Left renal pelvis (tissue), 4 donors: ENCODE measurements at regions not wholly inside any gene's neighbourhood (a gene's known extent, or its start where the extent isn't known, plus 50 kb on each side); places are given as distances from the start of the nearest gene placed in this dataset.
"Not testable (repeated sequence)": the region's sequence is repeated elsewhere in the genome, so short reads cannot be mapped to it uniquely, and the experiment has no call there.

ENCODE experiments used
- DNase-seq, 4 donors: peaks; one replicate each; pipeline ENCODE4 v3.0.0-alpha.2; 2013; ENCODE audit warnings: low read depth in 4 of 4, low spot score in 3 of 4

DNA sequence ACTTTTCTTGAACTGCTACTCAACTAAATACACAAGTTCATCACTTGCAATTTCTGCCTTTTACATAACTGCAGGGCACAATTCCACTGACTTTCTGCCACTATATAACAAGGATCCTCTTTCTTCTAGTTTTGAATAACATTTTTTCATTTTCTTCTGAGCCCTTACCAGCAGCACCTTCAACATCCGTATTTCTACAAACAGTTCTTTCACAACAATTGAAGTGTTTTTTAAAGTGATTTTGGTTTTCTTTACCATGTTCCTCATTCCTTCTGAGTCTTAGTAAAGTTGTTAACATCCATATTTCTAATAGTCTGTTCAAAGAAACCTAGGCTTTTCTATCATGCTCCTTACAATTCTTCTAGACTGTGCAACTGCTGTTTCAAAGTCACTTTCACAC, 127.2 kb upstream of the PITX1 start:
- DNase-seq: no peak

DNA sequence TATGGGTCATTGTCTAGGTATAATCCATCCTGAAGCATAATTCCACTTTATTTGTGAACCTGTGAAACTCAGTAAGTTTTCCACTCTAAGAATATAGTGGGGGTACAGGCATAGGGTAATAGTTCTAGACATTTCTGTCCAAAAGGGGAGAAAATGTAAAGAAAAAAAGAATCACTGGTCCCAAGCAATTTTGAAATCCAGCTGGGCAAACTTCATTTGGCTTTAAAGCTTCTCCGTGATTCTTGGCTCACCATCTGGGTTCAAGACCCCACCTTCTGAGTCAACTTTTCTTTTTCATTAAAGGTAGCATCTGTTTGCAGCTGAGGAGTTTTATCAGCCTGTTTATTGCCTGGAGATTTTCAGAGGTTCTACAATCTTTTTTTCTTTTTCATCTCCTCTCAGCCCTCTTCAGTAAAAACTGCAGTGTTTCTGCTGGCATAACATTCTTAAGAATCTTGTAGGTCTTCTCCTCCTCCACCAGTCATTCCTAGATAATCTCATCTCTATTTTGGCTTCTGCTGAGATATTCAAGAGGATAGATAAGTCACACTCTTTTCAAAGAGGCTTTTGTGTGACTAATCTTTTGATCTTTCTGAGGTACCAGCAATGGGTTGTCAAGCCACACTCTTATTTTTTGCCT, 126.1 kb upstream of the PITX1 start:
- no peak for DNase-seq

DNA sequence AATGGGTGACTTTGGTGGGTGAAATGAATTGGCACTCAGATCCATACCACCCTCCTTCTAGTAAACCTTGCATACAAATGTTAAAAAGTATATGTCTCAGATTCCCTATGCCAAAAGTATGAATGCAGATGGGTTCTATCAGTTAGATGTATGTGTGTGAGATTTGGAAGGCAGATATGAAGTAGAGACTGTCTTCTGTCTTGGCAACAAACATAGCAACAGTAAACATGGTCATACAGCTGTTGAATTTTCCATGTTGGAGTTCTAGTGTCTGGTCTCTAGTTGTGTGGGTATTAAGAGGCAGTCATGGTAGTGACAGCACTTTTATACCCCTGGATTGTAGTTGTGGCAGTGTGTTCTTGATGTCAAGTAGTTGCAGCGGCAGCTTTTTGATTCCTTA, 125.6 kb upstream of the PITX1 start:
- no peak for DNase-seq

DNA sequence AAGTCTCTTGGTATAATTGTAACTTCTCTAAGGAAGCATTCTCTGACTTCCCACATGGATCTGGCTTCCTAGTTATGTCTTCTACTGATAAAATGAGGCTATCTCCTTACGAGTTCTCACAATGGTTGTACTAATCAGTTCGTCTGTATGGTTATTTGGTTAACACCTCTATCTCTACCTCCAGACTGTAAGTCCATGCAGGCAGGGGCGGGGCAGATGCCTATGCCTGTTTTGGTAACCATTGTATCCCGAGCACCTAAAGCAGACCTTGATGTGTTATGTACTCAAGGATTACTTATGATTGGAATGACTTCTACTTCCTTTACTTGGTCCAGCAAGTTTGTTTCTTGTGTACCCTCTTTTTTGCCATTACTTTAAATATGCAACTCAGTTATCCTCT, 125.0 kb upstream of the PITX1 start:
- no peak for DNase-seq

DNA sequence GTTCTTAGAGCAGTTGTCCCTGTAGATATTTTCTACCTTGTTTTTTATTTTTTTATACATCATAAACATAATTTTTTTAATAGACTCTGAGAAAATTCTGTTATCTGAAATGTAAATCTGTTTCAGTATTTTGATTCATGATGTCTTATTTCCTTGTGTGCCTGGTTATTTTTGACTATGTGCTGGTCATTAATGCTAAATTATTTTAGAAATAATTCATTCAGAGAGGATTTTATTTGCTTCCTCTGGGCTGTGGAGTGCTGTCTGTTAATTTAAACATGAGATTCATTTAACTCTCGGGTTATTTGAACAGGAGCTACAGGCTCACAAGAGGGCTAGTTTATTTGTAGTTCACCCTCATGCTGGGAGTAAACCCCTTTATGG, 124.3 kb upstream of the PITX1 start:
- no peak for DNase-seq

DNA sequence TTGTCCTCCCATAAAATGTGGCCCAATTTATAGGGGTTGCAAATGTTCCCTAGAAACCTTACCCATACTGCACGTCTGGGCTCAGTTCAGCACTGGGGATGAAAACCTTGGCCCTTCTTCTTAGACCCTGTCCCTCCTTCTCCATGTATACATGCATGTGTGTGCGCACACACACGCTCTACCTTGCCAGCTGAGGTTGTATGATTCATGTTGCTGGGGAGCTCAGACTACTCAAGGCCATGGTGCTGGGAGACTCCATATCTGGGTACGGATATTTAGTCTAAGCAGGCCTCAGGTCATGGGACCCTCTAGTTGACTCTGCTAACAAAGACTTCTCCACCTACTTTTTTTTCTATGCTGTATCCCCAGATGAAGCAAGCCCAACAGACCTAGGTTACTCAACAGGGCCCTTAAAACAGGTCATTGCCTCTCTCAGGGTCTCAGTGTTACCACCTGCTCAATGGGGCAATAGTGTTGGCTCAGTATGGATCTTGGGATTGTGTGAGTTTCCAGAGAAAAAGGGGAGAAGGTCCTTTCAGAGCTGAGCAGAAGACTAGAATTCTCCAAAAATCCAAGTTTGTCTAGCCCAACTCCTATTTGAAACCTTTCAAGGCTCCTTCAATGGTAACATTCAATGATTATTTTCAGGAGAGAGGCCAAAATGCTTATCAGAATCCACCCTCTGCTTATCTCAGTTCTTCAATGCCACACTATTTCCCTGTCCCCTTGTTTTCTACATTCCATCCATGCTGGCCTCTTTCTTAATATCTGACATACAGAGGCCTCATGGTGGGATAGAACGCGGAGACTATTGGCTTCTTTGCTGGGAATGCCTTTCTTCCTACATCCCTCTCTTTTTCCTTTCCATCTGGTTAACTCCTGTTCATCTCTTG, 123.6 kb upstream of the PITX1 start:
- no peak for DNase-seq

DNA sequence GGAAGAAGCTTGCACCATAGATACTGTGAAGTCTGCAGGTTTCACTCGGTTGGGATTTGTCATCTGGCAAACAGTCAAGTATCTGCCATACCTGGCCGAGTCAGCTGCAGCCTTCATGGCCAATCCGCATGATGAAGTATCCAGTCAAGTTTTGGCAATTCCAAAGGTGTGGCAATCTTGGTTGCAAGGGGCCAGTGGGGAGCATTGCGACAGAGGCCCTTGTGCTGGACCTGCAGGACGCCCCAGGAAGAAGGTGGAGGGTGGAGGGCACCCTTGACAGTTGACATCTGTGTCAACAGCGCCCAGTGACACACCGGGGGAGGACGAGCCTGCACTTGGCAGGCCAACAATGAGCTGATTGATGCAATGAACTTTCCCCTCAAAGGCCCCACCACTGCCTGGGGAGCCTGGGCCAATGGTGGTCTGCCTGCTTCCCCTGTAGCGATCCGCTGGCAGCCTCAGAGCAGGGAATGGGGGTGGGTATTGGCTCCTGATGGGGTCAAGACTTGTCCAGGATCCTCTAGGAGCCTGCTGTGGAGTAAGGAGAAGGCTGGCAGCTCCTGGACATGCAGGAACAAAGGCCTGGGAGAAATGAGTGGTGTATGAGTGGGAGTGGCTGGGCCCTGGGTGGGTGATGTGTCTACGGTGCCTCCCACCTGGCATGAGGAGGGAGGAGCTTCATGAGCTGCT, 122.8 kb upstream of the PITX1 start:
- DNase-seq: no peak

DNA sequence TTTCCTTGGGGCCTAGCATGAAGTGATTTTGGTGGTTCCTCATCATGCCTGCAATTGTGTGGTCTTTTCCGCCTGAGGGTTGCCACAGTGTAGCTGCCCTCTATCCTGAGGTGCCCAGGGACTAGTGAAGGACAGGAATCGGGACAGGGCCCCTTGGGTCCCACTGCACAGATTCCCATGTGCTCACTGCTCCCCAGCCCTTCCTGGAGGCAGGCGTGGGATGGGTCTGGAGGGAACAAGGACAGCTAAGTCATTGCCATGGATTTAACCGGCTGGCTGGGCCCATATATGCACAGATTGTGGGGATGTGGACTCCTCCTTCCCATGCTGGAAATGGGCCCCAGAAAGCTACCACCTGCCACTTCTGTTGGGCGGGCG, 122.3 kb upstream of the PITX1 start:
- no peak for DNase-seq

DNA sequence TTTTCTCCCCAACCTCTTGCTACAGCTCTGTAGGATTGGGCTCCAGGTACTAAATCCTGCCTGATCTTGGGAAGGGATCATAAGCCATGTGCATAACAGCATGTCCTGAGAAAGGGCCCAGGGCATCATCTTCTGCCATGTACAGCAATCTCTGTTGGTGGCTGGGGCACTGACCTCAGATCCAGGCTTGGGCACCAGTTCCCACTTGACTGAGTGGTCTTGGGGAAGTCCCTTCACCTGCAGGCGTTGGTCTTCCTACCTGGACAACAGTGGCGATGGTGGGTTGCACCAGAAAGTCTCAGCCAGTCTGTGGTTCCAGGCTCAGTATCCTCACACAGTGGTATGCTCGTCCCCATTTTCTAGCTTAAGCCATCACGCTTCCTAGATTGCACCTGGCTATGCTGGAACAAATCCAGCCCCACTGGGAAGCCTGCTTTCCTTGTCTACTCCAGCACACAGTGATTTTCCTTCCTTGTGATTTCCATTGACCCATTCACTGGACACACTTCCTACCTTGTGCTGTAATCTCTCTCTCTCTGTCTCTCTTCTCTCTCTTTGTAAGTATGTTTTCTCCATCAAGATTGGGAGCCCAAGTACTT, 121.7 kb upstream of the PITX1 start:
- no peak for DNase-seq

DNA sequence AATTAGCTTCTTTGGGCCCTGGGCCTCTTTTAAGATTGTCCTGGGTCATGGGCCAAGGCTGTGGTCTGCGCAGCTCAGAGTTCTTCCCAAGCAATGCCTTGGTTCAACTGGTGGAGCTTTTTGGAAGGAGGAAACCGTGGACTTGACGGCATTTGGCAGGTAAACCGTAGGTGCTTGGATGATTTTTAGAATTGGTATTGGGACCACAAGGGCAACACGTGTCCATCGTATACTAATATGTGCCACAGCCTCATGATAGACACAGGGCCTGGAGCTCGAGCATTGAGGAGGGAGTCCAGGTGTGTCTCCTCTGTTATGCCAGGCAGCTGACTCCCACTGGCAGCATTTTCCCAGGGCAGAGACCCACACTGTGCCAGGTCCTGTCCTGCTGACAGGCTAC, 120.9 kb upstream of the PITX1 start:
- DNase-seq: no peak

DNA sequence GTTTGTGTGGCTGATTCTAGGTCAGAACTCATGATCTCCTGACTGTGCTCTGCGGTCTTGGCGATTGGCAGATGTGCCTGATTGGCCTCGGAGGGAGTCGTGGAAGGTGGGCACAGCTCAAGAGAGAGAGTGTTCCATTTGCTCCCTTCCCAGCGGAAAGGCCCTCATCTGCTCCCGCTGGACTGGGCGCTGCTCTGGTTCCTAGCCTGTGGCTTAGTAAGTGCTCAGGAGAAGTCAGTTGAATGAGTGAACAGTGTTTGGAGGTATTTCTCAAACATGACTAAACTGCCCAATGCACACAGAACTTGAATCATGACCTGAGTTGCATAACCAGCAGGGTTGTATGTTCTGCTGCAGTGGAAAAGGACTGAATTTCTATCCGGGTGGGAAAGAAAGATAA, 120.2 kb upstream of the PITX1 start:
- no peak for DNase-seq

DNA sequence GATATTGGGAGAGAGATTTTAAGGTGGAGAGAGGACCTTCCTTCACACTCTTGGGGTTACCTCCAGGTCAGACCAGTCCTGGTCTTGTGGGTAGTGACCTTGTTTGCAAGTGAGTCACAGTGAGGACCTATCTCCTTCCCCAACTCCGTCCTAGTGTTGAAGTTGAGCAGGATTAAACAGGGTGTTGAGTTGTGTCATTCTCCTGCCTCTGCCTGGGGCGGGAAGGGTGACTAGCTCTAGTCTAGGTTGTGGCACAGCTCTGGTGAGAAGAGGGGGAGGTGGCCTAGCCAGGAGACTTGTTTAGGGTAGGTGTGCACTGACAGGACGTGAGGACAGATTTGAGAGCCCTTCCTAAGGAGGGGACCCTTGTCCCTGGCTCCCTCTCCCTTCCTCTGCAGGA, 119.6 kb upstream of the PITX1 start:
- no peak for DNase-seq

DNA sequence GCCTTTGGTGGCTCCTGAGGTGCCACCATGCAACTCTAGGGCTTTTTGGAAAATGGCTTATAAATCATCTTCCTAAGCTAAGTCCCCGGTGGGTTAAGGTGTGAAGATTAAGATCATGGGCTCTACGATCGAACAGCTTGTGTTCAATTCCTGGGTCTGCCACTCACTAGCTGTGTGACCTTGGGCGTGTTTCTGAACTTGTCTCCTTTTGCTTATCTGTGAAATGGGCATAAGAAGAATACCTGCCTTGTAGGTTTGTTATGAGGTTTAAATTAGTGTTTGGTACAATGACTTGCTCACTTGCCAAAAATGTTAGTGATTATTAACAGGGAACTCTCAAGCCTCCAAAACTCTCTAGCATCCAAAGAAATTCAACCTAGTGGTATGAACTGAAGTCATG, 119.2 kb upstream of the PITX1 start:
- no peak for DNase-seq

DNA sequence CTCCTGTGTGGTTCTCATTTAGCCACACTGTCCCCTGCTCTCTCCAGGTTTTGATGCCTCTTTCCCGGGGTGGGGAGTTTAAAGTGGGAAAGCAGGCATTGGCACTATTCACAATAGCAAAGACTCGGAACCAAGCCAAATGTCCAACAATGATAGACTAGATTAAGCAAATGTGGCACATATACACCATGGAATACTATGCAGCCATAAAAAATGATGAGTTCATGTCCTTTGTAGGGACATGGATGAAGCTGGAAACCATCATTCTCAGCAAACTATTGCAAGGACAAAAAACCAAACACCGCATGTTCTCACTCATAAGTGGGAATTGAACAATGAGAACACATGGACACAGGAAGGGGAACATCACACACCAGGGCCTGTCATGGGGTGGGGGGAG, 117.6 kb upstream of the PITX1 start:
- DNase-seq: not testable (repeated sequence)

DNA sequence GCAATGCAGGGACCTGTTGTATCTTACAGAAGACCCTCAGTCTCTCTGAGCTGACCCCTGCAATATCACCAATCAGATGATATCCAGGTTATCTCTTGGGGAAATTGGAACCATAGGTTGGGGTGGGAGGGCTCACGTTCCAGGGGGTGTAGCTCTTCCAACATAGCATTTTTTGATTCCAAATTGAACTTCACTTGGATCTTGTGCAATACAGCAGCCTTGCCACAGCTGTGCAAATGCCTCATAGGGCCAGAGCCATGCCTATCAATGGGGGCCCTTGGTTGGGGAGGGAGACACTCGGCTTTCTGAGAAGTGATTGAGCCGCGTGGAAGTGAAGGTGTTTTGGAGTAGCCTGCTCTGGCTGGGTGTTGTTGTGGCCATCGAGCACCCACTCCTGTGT, 117.2 kb upstream of the PITX1 start:
- DNase-seq: no peak

DNA sequence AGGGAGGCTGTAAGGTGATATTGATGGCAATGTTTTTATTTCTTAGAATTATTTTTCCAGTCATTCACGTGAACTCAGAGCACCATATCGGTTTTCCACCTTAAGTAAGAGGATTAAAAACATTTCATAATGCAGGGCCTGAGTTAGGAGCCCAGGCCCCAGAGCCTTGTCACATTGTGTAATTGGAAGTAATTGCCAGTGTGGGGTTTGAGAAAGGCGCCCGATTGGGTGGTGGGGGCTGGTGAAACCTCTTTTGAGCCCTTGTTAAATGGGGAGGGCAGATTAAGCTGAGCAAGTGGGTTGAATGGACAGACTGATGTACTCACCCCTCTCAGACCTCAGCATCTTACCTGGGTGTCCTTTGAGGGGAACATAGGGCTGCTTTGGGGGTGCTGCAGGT, 116.7 kb upstream of the PITX1 start:
- no peak for DNase-seq

DNA sequence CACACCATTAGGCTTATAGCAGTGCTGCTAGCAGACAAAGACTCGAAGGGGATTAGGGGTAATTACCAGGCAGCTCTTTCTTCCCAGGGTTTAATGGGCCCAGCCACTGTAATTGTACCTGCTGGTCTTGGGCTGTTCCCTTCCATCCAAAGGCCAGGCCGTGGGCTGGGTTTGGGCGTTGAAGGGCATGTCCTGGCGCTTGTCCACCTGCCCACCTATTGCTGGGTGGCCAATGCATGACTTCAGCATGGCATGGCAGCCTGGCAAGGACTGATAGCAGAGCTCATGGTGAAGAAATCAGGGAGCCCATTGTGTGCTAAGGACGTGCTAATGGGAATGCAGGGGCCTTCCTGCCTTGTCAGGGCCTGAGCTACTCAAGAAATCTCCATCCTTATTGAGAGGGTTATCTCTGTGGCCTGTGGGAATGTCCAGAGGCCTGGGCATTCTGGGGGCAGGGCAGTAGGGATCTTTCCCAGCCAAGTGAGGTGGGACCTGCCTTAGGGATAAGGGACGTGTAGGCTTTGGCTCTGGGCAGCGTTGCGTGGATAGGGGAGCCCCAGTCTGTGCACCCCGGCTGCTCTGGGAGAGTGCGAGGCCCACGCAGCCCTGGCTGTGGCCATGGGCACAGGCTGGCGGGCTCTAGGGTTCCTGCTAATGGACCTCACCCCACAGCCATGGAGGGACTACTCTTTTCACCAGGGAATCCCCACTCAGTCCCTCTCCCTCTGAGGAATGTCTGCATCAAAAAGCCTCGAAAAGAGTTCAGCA, 116.1 kb upstream of the PITX1 start:
- no peak for DNase-seq

DNA sequence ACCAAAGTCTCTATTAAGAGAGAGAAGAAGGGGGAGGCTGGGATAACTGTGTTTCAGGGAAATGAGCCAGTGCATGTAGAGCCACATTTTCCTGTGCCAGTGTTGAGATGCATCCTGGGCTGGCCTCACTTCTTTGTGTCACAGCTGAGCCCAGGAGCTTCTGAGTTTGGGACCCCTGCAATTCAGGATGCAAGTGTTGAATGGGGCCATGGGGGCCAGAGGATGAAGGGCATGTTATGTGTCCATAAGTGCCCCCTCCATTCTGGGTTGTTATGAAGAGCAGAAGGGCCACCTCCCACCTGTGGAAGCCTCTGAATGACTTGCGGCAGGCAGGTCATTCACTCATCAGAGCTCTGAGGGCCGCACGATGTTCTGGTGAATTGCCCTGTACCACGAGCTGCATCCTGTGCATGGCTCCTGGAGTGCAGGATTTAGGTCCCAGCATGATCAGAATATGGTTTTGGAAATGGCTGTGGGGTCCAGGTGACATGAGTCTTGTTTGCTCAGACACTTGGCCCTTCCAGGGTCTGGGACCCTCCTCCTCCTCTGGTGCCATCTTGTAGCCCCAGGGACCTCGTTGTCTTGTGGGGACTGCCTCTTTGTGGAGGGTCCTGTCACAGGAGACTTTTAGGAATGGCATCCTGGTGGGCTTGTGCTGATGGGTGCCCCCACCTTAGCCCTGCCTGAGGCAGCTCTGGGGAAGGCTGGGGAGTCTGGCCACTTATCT, 115.4 kb upstream of the PITX1 start:
- no peak for DNase-seq

DNA sequence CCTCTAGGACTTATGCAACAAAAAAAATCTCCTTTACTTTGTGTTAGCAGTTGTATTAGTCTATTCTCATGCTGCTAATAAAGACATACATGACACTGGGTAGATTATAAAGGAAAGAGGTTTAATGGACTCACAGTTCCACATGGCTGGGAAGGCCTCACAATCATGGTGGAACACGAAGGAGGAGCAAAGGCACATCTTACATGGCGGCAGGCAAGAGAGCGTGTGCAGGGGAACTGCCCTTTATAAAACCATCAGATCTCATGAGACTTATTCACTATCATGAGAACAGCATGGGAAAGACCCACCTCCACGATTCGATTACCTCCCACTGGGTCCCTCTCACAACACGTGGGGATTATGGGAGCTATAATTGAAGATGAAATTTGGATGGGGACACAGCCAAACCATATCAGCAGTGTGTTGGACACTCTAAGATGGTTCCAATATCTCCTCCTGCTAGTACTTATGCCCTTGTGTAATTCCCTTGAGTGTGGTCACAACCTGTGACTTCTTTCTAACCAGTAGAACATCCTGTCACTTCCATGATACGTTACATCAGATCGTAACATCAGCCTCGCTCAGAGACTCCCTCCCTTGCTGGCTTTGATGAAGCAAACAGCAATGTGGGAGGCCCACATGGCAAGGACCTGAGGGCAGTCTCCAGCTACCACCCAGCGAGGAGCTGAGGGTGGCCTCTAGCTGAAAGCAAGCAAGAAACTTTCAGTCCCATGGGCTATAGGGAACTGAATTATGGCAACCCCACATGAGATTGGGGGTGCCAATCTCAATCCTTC, 113.5 kb upstream of the PITX1 start:
- no peak for DNase-seq
